WTC11 (cell line): ENCODE measurements at regions not wholly inside any gene's neighbourhood (a gene's known extent, or its start where the extent isn't known, plus 50 kb on each side); places are given as distances from the start of the nearest gene placed in this dataset.

Experiments used
- ATAC-seq: fragments of 200-7000 bp; cut with Tn5 transposase; 2 replicates; pipeline ENCODE4 v1.10.0; 2021; ENCODE audit warnings: mild to moderate bottlenecking, moderate library complexity
- CTCF ChIA-PET: fragments of 300-600 bp; sonication (Branson Sonifier 250); formaldehyde crosslinking; loops from one replicate; lab custom pipeline; 2021; ENCODE audit warnings: antibody characterized with exemption; lab: Charles Lee
- POLR2A ChIA-PET: fragments of 350-600 bp; sonication (Branson Sonifier 250); formaldehyde crosslinking; loops from one replicate; lab custom pipeline; 2021; ENCODE audit warnings: antibody characterized with exemption; lab: Charles Lee
- DNase-seq: peaks from one replicate; pipeline ENCODE4 v3.0.0; 2021; ENCODE audit warnings: low spot score
- H3K27ac Mint-ChIP-seq: 2 replicates; pipeline ENCODE4 v1.8.0; 2021; ENCODE audit warnings: mixed read lengths
- H3K27me3 Mint-ChIP-seq: 2 replicates; pipeline ENCODE4 v1.8.0; 2021; ENCODE audit warnings: low read depth, mild to moderate bottlenecking, moderate library complexity, mixed read lengths
- H3K36me3 Mint-ChIP-seq: 2 replicates; pipeline ENCODE4 v1.8.0; 2021; ENCODE audit warnings: mixed read lengths
- H3K4me1 Mint-ChIP-seq: 2 replicates; pipeline ENCODE4 v1.8.0; 2022; ENCODE audit warnings: mixed read lengths
- H3K4me3 Mint-ChIP-seq: 2 replicates; pipeline ENCODE4 v1.8.0; 2021; ENCODE audit warnings: mild to moderate bottlenecking, moderate library complexity, mixed read lengths
- H3K9me3 Mint-ChIP-seq: 2 replicates; pipeline ENCODE4 v1.8.0; 2021; ENCODE audit warnings: mixed read lengths
- AR ChIP-seq: fragments of 250-450 bp; sonication (Bioruptor Pico); IDR thresholded peaks from 2 replicates; pipeline ENCODE4 v1.9.0; 2021; ENCODE audit warnings: mild to moderate bottlenecking
- ATF6 ChIP-seq: sonication (generic); formaldehyde crosslinking; IDR thresholded peaks from 2 replicates; pipeline ENCODE4 v1.8.1; 2023; ENCODE audit warnings: mild to moderate bottlenecking, missing genetic modification reagents
- E2F1 ChIP-seq: sonication (generic); formaldehyde crosslinking; IDR thresholded peaks from 2 replicates; pipeline ENCODE4 v1.8.0; 2022; ENCODE audit warnings: mild to moderate bottlenecking, missing genetic modification reagents
- ESRRA ChIP-seq: sonication (generic); formaldehyde crosslinking; IDR thresholded peaks from 2 replicates; pipeline ENCODE4 v1.8.1; 2022; ENCODE audit warnings: mild to moderate bottlenecking, missing genetic modification reagents, borderline replicate concordance
- FOXJ3 ChIP-seq: sonication (generic); formaldehyde crosslinking; IDR thresholded peaks from 2 replicates; pipeline ENCODE4 v1.9.0; 2021; ENCODE audit warnings: missing genetic modification reagents, mild to moderate bottlenecking, borderline replicate concordance
- KAT7 ChIP-seq: sonication (generic); formaldehyde crosslinking; IDR thresholded peaks from 2 replicates; pipeline ENCODE4 v1.8.1; 2023; ENCODE audit warnings: missing genetic modification reagents, mild to moderate bottlenecking, borderline replicate concordance
- MYBL2 ChIP-seq: sonication (generic); formaldehyde crosslinking; IDR thresholded peaks from 2 replicates; pipeline ENCODE4 v1.8.1; 2023; ENCODE audit warnings: mild to moderate bottlenecking, moderate library complexity, missing genetic modification reagents
- NR1H2 ChIP-seq: sonication (generic); formaldehyde crosslinking; IDR thresholded peaks from 2 replicates; pipeline ENCODE4 v1.9.0; 2021; ENCODE audit warnings: mild to moderate bottlenecking, moderate library complexity, missing genetic modification reagents
- NR2C2 ChIP-seq: sonication (generic); formaldehyde crosslinking; IDR thresholded peaks from 2 replicates; pipeline ENCODE4 v1.8.0; 2022; ENCODE audit warnings: mild to moderate bottlenecking, missing genetic modification reagents
- PRRX2 ChIP-seq: fragments of 250-450 bp; sonication (Bioruptor Pico); IDR thresholded peaks from 2 replicates; pipeline ENCODE4 v1.8.0; 2021; ENCODE audit warnings: mild to moderate bottlenecking
- ZBTB43 ChIP-seq: sonication (generic); formaldehyde crosslinking; IDR thresholded peaks from 2 replicates; pipeline ENCODE4 v1.8.1; 2023; ENCODE audit warnings: mild to moderate bottlenecking, missing genetic modification reagents
- ZNF121 ChIP-seq: sonication (generic); formaldehyde crosslinking; IDR thresholded peaks from 2 replicates; pipeline ENCODE4 v1.8.0; 2023; ENCODE audit warnings: missing genetic modification reagents
- ZNF671 ChIP-seq: fragments of 250-450 bp; sonication (Bioruptor Pico); IDR thresholded peaks from 2 replicates; pipeline ENCODE4 v1.8.0; 2021; ENCODE audit warnings: mild to moderate bottlenecking
- TF ChIP-seq, protein P1 (sequence below): sonication (generic); formaldehyde crosslinking; IDR thresholded peaks from 2 replicates; pipeline ENCODE4 v1.8.0; 2022; ENCODE audit warnings: mild to moderate bottlenecking, missing genetic modification reagents
- TF ChIP-seq, protein P2 (sequence below): sonication (generic); formaldehyde crosslinking; conservative IDR thresholded peaks from 2 replicates; pipeline ENCODE4 v1.8.1; 2022; ENCODE audit warnings: mild to moderate bottlenecking, missing genetic modification reagents
- TF ChIP-seq, protein P3 (sequence below): fragments of 250-450 bp; sonication (Bioruptor Pico); conservative IDR thresholded peaks from 2 replicates; pipeline ENCODE4 v1.9.0; 2021; ENCODE audit warnings: mild to moderate bottlenecking
- TF ChIP-seq, protein P4 (sequence below): sonication (generic); formaldehyde crosslinking; IDR thresholded peaks from 2 replicates; pipeline ENCODE4 v1.8.0; 2022; ENCODE audit warnings: missing genetic modification reagents

- no peak overlapping the region for H3K4me3 Mint-ChIP-seq
- peaks cover 78% of the 10 kb centered on the region for H3K4me1 Mint-ChIP-seq
- no peaks in the 10 kb centered on the region for H3K27me3 Mint-ChIP-seq
- POLR2A ChIA-PET, result no interaction called here
- H3K36me3 Mint-ChIP-seq, result peaks cover 8% of the 10 kb centered on the region
- TF ChIP-seq KAT7 (CRISPR knock-in tag) (no peak), ZNF121 (CRISPR knock-in tag) (no peak), AR (CRISPR knock-in tag) (no peak), ZBTB43 (CRISPR knock-in tag) (no peak), NR2C2 (CRISPR knock-in tag) (no peak), ZNF671 (CRISPR knock-in tag) (no peak), MYBL2 (CRISPR knock-in tag) (no peak), E2F1 (CRISPR knock-in tag) (no peak), PRRX2 (CRISPR knock-in tag) (no peak)
- TF ChIP-seq, protein P1, sequence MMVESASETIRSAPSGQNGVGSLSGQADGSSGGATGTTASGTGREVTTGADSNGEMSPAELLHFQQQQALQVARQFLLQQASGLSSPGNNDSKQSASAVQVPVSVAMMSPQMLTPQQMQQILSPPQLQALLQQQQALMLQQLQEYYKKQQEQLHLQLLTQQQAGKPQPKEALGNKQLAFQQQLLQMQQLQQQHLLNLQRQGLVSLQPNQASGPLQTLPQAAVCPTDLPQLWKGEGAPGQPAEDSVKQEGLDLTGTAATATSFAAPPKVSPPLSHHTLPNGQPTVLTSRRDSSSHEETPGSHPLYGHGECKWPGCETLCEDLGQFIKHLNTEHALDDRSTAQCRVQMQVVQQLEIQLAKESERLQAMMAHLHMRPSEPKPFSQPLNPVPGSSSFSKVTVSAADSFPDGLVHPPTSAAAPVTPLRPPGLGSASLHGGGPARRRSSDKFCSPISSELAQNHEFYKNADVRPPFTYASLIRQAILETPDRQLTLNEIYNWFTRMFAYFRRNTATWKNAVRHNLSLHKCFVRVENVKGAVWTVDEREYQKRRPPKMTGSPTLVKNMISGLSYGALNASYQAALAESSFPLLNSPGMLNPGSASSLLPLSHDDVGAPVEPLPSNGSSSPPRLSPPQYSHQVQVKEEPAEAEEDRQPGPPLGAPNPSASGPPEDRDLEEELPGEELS, result no peak
- TF ChIP-seq, protein P2, sequence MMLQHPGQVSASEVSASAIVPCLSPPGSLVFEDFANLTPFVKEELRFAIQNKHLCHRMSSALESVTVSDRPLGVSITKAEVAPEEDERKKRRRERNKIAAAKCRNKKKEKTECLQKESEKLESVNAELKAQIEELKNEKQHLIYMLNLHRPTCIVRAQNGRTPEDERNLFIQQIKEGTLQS (CRISPR knock-in tag), result no peak
- TF ChIP-seq, protein P3, sequence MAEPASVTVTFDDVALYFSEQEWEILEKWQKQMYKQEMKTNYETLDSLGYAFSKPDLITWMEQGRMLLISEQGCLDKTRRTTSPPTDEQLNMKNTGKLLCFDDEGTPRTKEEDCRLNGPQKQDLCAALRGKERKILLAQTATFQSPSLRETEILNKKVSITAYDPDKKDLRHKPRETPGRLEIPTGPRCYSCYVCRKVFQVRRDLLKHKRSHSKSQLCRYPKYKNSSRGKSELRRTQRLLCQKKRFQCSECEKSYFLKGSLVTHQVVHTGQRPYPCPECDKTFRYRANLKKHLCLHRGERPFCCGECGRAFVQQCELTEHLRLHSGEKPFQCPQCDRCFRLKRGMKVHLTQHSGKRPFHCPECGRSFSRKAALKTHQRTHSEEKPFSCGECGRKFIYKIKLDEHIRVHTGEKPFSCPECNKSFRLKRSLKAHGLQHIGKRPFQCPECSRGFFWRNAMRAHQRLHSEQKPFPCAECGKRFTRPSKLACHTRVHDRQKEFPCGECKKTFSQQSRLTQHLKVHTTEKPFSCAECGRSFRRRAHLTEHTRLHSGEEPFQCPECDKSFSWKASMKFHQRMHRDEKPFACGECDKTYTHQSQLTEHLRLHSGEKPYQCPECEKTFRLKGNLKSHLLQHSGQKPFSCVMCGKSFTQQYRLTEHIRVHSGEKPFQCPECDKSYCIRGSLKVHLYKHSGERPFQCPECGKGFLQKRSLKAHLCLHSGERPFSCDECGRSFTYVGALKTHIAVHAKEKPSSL (CRISPR knock-in tag), result no peak
- CTCF ChIA-PET, result no interaction called here
- H3K9me3 Mint-ChIP-seq, result no peaks in the 10 kb centered on the region
- ATAC-seq (no peak), DNase-seq (no peak)
- H3K27ac Mint-ChIP-seq, result no peak overlapping the region
Measured at GRCh38 chr5:125154301-125155110, 408.1 kb upstream of the ZNF608 start.

GRCh38 chr5:125160787-125161502 lies 414.5 kb upstream of the ZNF608 start:
- Mint-ChIP-seq H3K36me3 (peaks cover 54% of the 10 kb centered on the region), H3K27me3 (peaks cover 12% of the 10 kb centered on the region), H3K27ac (no peak overlapping the region), H3K4me1 (peaks cover 39% of the 10 kb centered on the region), H3K4me3 (no peak overlapping the region), H3K9me3 (peaks cover 43% of the 10 kb centered on the region)
- ChIA-PET POLR2A (interaction anchor here (0.6 kb wide), 1 partner anchor 312 kb away, joined by 3 read pairs; no protein-coding TSS in a partner anchor), CTCF (interaction anchor here (1.1 kb wide), 1 partner anchor 66 kb away, joined by 3 read pairs; no protein-coding TSS in a partner anchor)
- peak; percentile 86 for ATAC-seq
- peak; percentile 16 for DNase-seq
- TF ChIP-seq FOXJ3 (CRISPR knock-in tag) (no peak), ATF6 (CRISPR knock-in tag) (no peak), NR1H2 (CRISPR knock-in tag) (no peak), ESRRA (no peak)
- TF ChIP-seq, protein P4, sequence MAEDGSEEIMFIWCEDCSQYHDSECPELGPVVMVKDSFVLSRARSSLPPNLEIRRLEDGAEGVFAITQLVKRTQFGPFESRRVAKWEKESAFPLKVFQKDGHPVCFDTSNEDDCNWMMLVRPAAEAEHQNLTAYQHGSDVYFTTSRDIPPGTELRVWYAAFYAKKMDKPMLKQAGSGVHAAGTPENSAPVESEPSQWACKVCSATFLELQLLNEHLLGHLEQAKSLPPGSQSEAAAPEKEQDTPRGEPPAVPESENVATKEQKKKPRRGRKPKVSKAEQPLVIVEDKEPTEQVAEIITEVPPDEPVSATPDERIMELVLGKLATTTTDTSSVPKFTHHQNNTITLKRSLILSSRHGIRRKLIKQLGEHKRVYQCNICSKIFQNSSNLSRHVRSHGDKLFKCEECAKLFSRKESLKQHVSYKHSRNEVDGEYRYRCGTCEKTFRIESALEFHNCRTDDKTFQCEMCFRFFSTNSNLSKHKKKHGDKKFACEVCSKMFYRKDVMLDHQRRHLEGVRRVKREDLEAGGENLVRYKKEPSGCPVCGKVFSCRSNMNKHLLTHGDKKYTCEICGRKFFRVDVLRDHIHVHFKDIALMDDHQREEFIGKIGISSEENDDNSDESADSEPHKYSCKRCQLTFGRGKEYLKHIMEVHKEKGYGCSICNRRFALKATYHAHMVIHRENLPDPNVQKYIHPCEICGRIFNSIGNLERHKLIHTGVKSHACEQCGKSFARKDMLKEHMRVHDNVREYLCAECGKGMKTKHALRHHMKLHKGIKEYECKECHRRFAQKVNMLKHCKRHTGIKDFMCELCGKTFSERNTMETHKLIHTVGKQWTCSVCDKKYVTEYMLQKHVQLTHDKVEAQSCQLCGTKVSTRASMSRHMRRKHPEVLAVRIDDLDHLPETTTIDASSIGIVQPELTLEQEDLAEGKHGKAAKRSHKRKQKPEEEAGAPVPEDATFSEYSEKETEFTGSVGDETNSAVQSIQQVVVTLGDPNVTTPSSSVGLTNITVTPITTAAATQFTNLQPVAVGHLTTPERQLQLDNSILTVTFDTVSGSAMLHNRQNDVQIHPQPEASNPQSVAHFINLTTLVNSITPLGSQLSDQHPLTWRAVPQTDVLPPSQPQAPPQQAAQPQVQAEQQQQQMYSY (CRISPR knock-in tag), result no peak
